Uterus (tissue), 3 donors: ENCODE measurements at regions not wholly inside any gene's neighbourhood (a gene's known extent, or its start where the extent isn't known, plus 50 kb on each side); places are given as distances from the start of the nearest gene placed in this dataset.

Source experiments
- DNase-seq, 2 donors: peaks; one replicate each; pipeline ENCODE4 v3.0.0-alpha.2; 2019 to 2020
- H3K27ac ChIP-seq, 2 donors: fragments of 200-600 bp; sonication (generic); 1 replicate in 1 of 2; 2 replicates in 1 of 2; pipeline ENCODE4 v1.5.1; 2016 to 2018
- H3K27me3 ChIP-seq, 2 donors: fragments of 200-600 bp; sonication (generic); one replicate each; pipeline ENCODE4 v1.5.1; 2018 to 2019; ENCODE audit warnings: control low read depth in 1 of 2
- H3K36me3 ChIP-seq, 2 donors: fragments of 200-600 bp; sonication (generic); one replicate each; pipeline ENCODE4 v1.5.1; 2019; ENCODE audit warnings: control low read depth in 1 of 2
- H3K4me1 ChIP-seq, 2 donors: fragments of 200-600 bp; sonication (generic); one replicate each; pipeline ENCODE4 v1.5.1; 2018 to 2019; ENCODE audit warnings: control low read depth in 1 of 2
- H3K4me3 ChIP-seq, 2 donors: fragments of 200-600 bp; sonication (generic); 1 replicate in 1 of 2; 2 replicates in 1 of 2; pipeline ENCODE4 v1.5.1; 2018 to 2019; ENCODE audit warnings: mild to moderate bottlenecking in 1 of 2
- H3K9me3 ChIP-seq, 2 donors: fragments of 200-600 bp; sonication (generic); one replicate each; pipeline ENCODE4 v1.5.1; 2019; ENCODE audit warnings: control low read depth in 1 of 2
- POLR2A ChIP-seq, 2 donors: fragments of 450-650 bp; IDR thresholded peaks; one replicate each; pipeline ENCODE4 v1.6.1; 2016; ENCODE audit warnings: antibody characterized with exemption in 2 of 2, mild to moderate bottlenecking in 1 of 2, moderate library complexity in 1 of 2
- intact Hi-C: fragments of 100-400 bp; cut with DNase I; formaldehyde crosslinking; loops from one replicate; pipeline ENCODE4 v1.15.1; 2023; ENCODE audit warnings: low total_unique reads
- TF ChIP-seq, protein P1 (sequence below), 4 experiments: fragments of 200-600 bp in 2 of 4; fragments of 450-650 bp in 2 of 4; sonication (generic) in 2 of 4; IDR thresholded peaks; one replicate each; pipeline ENCODE4 v1.5.1; 2016 to 2019; ENCODE audit warnings: antibody characterized with exemption in 4 of 4, mild to moderate bottlenecking in 2 of 4, moderate library complexity in 1 of 4
- donor health status: DM: yes; HTN: yes; CAD: no.

DNA sequence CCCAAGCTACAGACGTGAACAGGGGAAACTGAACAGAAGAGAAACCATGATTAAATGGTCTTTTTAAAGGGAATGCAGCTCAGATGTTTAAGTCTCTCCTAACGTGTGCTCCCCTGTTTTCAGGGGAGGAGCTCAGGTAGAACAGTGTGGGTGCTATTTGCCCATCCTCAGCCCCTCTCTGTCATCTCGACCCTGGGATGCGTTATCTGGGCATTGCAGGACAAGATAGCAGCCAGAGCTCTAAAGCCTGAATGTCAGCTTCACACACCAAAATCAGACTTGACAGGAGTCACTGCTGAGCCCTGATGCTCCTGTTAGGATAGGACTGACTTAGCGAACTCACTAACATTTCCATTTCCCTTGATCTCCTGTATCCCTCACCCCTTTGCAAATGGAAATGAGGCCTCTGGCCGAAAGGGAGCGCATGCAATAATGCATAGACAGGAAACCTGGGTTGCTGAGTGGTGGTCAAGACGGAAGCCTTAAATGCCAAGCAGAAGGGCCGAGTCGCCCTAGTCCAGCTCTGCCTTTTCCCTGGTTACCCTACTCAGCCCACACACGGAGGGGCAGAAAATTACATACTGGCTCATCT is 234.9 kb upstream of the TPM1 start:
- no peaks in the 10 kb centered on the region for H3K9me3 ChIP-seq
- DNase-seq = no peak
- H3K27ac ChIP-seq = no peak overlapping the region
- intact Hi-C loops = no loop called here
- no peak for TF ChIP-seq POLR2A (IDR thresholded peaks at IDR 0.05)
- TF ChIP-seq, protein P1, sequence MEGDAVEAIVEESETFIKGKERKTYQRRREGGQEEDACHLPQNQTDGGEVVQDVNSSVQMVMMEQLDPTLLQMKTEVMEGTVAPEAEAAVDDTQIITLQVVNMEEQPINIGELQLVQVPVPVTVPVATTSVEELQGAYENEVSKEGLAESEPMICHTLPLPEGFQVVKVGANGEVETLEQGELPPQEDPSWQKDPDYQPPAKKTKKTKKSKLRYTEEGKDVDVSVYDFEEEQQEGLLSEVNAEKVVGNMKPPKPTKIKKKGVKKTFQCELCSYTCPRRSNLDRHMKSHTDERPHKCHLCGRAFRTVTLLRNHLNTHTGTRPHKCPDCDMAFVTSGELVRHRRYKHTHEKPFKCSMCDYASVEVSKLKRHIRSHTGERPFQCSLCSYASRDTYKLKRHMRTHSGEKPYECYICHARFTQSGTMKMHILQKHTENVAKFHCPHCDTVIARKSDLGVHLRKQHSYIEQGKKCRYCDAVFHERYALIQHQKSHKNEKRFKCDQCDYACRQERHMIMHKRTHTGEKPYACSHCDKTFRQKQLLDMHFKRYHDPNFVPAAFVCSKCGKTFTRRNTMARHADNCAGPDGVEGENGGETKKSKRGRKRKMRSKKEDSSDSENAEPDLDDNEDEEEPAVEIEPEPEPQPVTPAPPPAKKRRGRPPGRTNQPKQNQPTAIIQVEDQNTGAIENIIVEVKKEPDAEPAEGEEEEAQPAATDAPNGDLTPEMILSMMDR (IDR thresholded peaks at IDR 0.05) = no peak
- no peaks in the 10 kb centered on the region for H3K4me1 ChIP-seq
- no peak overlapping the region for H3K4me3 ChIP-seq
- no peaks in the 10 kb centered on the region for H3K36me3 ChIP-seq
- no peaks in the 10 kb centered on the region for H3K27me3 ChIP-seq

DNA sequence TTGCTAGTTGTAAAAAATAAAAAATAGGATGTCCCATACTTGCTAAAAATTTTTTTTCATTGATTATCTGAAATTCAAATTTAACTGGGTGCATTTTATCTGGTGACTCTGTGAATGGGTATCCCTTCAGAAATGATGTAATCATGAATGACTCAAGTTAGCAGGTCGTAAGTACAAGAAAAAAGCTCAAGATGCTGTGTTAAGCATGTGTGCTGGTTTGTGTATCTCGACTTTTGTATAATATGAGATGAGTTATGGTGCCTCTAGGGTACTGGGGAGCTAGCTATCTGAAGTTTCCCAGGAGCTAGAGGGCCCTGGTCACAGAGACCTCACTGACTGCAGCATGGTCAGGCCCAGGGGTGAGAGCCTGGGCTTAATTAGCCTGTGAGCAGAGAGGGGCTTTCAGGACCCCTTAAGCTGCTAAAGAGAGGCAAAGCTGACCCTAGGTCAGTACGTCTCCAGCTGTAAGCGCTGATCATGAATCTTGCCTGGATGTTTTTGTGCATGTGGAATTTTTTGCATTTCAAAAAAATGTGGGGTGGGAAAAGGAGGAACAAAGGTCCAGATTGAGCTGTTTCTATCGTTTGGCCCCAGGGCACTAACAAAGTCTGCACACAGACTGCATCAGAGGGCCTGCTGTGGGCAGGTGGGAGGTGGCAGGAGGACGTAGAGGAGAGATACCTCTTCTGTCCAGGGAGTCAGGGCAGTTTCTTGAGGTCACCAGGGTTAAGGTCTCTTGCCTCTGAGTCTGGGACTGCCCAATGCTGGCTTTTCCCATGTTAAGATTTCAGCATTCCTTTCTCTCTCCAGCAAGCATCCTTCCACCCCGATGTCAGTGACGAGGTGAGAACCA is 233.2 kb upstream of the TPM1 start:
- TF ChIP-seq, protein P1 (IDR thresholded peaks at IDR 0.05) = no peak
- no peak for TF ChIP-seq POLR2A (IDR thresholded peaks at IDR 0.05)
- Histone ChIP-seq H3K4me3 (no peak overlapping the region), H3K4me1 (no peaks in the 10 kb centered on the region), H3K9me3 (no peaks in the 10 kb centered on the region), H3K27ac (no peak overlapping the region), H3K27me3 (no peaks in the 10 kb centered on the region), H3K36me3 (no peaks in the 10 kb centered on the region)
- intact Hi-C loops = no loop called here
- DNase-seq = no peak

DNA sequence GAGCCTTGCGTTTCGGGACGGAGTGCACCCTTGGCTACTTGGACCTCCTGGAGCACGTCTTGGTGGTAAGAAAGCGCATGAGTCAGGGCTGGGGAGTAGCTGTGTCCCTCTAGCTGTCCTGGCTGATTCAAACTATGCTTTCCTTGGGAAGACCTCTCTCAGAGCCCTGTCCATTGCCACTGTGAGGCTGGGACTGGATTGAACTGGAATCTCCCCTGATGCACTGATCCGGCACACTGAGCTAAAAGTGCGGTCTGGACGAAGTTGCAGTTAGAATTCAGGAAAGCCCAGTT is 232.6 kb upstream of the TPM1 start:
- no peaks in the 10 kb centered on the region for H3K36me3 ChIP-seq
- TF ChIP-seq, protein P1 (IDR thresholded peaks at IDR 0.05) = no peak
- no peak for TF ChIP-seq POLR2A (IDR thresholded peaks at IDR 0.05)
- no peak overlapping the region for H3K4me3 ChIP-seq
- no peaks in the 10 kb centered on the region for H3K9me3 ChIP-seq
- intact Hi-C loops = no loop called here
- no peaks in the 10 kb centered on the region for H3K4me1 ChIP-seq
- no peaks in the 10 kb centered on the region for H3K27me3 ChIP-seq
- H3K27ac ChIP-seq = no peak overlapping the region
- no peak for DNase-seq

DNA sequence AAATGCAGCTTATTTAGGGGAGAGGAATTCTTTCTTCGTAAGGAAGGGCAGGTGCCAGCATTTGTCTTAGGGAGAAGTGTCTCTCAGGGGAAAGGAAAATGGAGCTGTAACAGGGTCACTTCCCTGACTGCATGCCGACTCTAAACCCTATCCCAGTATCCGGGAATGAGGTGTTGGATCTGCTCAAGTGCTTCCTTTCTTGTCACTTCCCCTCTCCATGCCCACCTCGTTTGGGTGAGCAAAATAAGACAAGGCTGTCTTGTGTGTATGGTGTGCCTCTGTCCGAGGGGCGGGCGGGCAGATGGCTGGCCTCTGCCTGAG is 230.1 kb upstream of the TPM1 start:
- H3K4me1 ChIP-seq = peaks cover 0 to 10% of the 10 kb centered on the region in 2 donors
- no peaks in the 10 kb centered on the region for H3K9me3 ChIP-seq
- no peak overlapping the region for H3K4me3 ChIP-seq
- intact Hi-C loops = no loop called here
- no peaks in the 10 kb centered on the region for H3K27me3 ChIP-seq
- no peaks in the 10 kb centered on the region for H3K36me3 ChIP-seq
- TF ChIP-seq, protein P1 (IDR thresholded peaks at IDR 0.05) = no peak
- TF ChIP-seq POLR2A (IDR thresholded peaks at IDR 0.05) = no peak
- no peak overlapping the region for H3K27ac ChIP-seq
- DNase-seq = no peak

DNA sequence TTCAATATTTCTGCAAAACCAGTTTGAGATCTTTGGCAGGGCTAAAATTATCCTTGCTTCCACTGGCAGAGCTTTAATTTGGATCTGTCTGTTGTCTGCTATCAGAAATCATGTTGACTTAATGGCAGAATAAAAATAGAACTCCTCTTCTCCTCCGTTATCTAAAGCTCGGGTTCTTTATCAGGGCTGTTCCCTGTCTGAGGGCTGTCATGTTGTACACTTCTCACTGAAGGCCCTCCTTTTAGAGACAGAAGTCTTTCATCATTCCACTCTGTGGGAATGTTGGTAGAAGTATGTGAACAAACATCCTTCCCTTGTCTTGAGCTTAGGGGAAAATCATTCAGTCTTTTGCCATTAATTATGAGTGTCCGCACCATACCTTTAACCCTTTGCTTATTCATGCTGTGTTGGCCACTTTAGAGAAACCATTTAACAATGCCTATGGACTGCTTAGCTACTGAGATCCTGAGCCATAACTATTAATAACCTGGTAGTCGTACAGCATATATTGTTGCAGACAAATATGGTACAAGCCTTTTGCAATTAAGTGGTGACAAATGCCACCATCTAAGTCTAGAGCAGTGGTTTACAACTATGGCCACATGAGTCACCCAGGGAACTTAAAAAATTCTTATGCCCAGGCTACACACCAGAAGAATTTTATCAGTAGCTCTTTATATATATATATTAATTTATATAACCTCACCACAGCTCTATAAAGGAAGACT is 226.0 kb upstream of the TPM1 start:
- DNase-seq = no peak
- TF ChIP-seq, protein P1 (IDR thresholded peaks at IDR 0.05) = no peak
- no peak for TF ChIP-seq POLR2A (IDR thresholded peaks at IDR 0.05)
- intact Hi-C loops = no loop called here
- Histone ChIP-seq H3K4me3 (no peak overlapping the region), H3K36me3 (no peaks in the 10 kb centered on the region), H3K4me1 (peaks cover 0 to 10% of the 10 kb centered on the region in 2 donors), H3K27ac (no peak overlapping the region), H3K27me3 (no peaks in the 10 kb centered on the region), H3K9me3 (no peaks in the 10 kb centered on the region)
